ENCODE measurements at regions not wholly inside any gene's neighbourhood (a gene's known extent, or its start where the extent isn't known, plus 50 kb on each side); places are given as distances from the start of the nearest gene placed in this dataset.
A peak's percentile ranks its signal among the peaks of the same experiment; 100 is the strongest.
"Not testable (repeated sequence)": the region's sequence is repeated elsewhere in the genome, so short reads cannot be mapped to it uniquely, and the experiment has no call there.

GRCh38 chr7:84910322-84910721 lies 276.5 kb downstream of the SEMA3D start:
- H3K4me3 ChIP-seq; DNase-seq (ENCODE audit: low read depth in 1 of 2, low spot score in 1 of 2); H3K4me2 ChIP-seq; FAIRE-seq; ATAC-seq; H3K9me3 ChIP-seq; CTCF ChIA-PET; H3K27ac ChIP-seq; POLR2A ChIA-PET; TF ChIP-seq FOSL2 (IDR thresholded peaks at IDR 0.05): not testable (repeated sequence)
- peaks cover 11% of the 10 kb centered on the region for H3K4me1 ChIP-seq
- peak; percentile 5; the same call in 1 of the 2 replicates for TF ChIP-seq FOSL2 (CRISPR knock-in tag; IDR thresholded peaks at IDR 0.05)
- WGBS (ENCODE audit: missing lambda C conversion rate) = 87% methylated on average over 5 of the region's 5 CpGs

- ChIA-PET POLR2A (no interaction called here), CTCF (no interaction called here)
- H3K4me1 ChIP-seq = peaks cover under 1% of the 10 kb centered on the region; the same call in 2 of the 3 replicates
- TF ChIP-seq BCL3 (IDR thresholded peaks at IDR 0.05) = no peak
- TF ChIP-seq MAFK (IDR thresholded peaks at IDR 0.05; ENCODE audit: partially characterized antibody) = peak; percentile 41
- ATAC-seq (no peak), FAIRE-seq (no peak), DNase-seq (ENCODE audit: low read depth in 1 of 2, low spot score in 1 of 2) (no peak)
- no peak overlapping the region for H3K27ac ChIP-seq
- H3K4me3 ChIP-seq = no peak overlapping the region
- H3K9me3 ChIP-seq = no peaks in the 10 kb centered on the region
- no peak overlapping the region for H3K4me2 ChIP-seq
Observed at GRCh38 chr7:84908196-84908793, 278.6 kb downstream of the SEMA3D start.

- FAIRE-seq (no peak), ATAC-seq (no peak), DNase-seq (ENCODE audit: low read depth in 1 of 2, low spot score in 1 of 2) (no peak)
- POLR2A ChIA-PET = no interaction called here
- H3K4me3 ChIP-seq = no peak overlapping the region
- no peaks in the 10 kb centered on the region for H3K9me3 ChIP-seq
- no peak overlapping the region for H3K27ac ChIP-seq
- CTCF ChIA-PET = no interaction called here
- 78% methylated on average over 4 of the region's 4 CpGs for WGBS (ENCODE audit: missing lambda C conversion rate)
- H3K4me1 ChIP-seq = no peaks in the 10 kb centered on the region
- H3K4me2 ChIP-seq = no peak overlapping the region
- TF ChIP-seq FOSL2 (IDR thresholded peaks at IDR 0.05) (no peak), FOSL2 (CRISPR knock-in tag; IDR thresholded peaks at IDR 0.05) (no peak), HOXA7 (CRISPR knock-in tag; IDR thresholded peaks at IDR 0.05) (no peak), RFX5 (IDR thresholded peaks at IDR 0.05) (no peak), GATA3 (IDR thresholded peaks at IDR 0.05; ENCODE audit: borderline replicate concordance) (no peak), PBX3 (IDR thresholded peaks at IDR 0.05) (no peak), KDM5A (IDR thresholded peaks at IDR 0.05) (no peak)
Observed at GRCh38 chr7:84906889-84907288, 280.0 kb downstream of the SEMA3D start.

- ChIA-PET POLR2A (no interaction called here), CTCF (no interaction called here)
- no peak for DNase-seq (ENCODE audit: low read depth in 1 of 2, low spot score in 1 of 2)
- Histone ChIP-seq H3K27ac (no peak overlapping the region), H3K4me2 (no peak overlapping the region), H3K9me3 (no peaks in the 10 kb centered on the region), H3K4me1 (no peaks in the 10 kb centered on the region), H3K4me3 (no peak overlapping the region)
- no peak for ATAC-seq
- TF ChIP-seq FOSL2 (IDR thresholded peaks at IDR 0.05) (no peak), FOSL2 (CRISPR knock-in tag; IDR thresholded peaks at IDR 0.05) (peak; percentile 39; the same call in 1 of the 2 replicates), BCL3 (IDR thresholded peaks at IDR 0.05) (no peak), HDAC2 (IDR thresholded peaks at IDR 0.05) (no peak), HMGXB4 (CRISPR knock-in tag; IDR thresholded peaks at IDR 0.05; ENCODE audit: borderline replicate concordance) (no peak)
- peak; percentile 23 for FAIRE-seq
Observed at GRCh38 chr7:84904561-84904960, 282.3 kb downstream of the SEMA3D start.
